Prostate gland (tissue), 2 donors: ENCODE measurements at regions not wholly inside any gene's neighbourhood (a gene's known extent, or its start where the extent isn't known, plus 50 kb on each side); places are given as distances from the start of the nearest gene placed in this dataset.

Source experiments
- CTCF ChIP-seq, 4 experiments: fragments of 200-600 bp in 2 of 4; fragments of 450-650 bp in 2 of 4; sonication (generic) in 2 of 4; IDR thresholded peaks; 1 replicate in 3 of 4; 2 replicates in 1 of 4; pipeline ENCODE4 v1.5.1; 2016 to 2019; ENCODE audit warnings: antibody characterized with exemption in 4 of 4, mild to moderate bottlenecking in 2 of 4, moderate library complexity in 2 of 4
- POLR2A ChIP-seq: fragments of 450-650 bp; IDR thresholded peaks from one replicate; pipeline ENCODE4 v1.6.1; 2016; ENCODE audit warnings: antibody characterized with exemption, mild to moderate bottlenecking
- POLR2AphosphoS5 ChIP-seq: sonication (generic); formaldehyde crosslinking; IDR thresholded peaks from one replicate; pipeline ENCODE4 v1.6.1; 2017; ENCODE audit warnings: antibody characterized with exemption

- no peak for TF ChIP-seq CTCF (IDR thresholded peaks at IDR 0.05)
- no peak for TF ChIP-seq POLR2A
- no peak for TF ChIP-seq POLR2AphosphoS5
Observed at GRCh38 chr3:72593881-72594397, 254.3 kb downstream of the SHQ1 start.
